VCaP (cell line): ENCODE measurements at regions not wholly inside any gene's neighbourhood (a gene's known extent, or its start where the extent isn't known, plus 50 kb on each side); places are given as distances from the start of the nearest gene placed in this dataset.

Experiments
- H3K27ac ChIP-seq: fragments of 450-650 bp; 2 replicates; pipeline ENCODE4 v1.5.1; 2017
- TF ChIP-seq, protein P1 (sequence below): fragments of 450-650 bp; conservative IDR thresholded peaks from 2 replicates; pipeline ENCODE4 v1.5.1; 2017; ENCODE audit warnings: mild to moderate bottlenecking, moderate library complexity

DNA sequence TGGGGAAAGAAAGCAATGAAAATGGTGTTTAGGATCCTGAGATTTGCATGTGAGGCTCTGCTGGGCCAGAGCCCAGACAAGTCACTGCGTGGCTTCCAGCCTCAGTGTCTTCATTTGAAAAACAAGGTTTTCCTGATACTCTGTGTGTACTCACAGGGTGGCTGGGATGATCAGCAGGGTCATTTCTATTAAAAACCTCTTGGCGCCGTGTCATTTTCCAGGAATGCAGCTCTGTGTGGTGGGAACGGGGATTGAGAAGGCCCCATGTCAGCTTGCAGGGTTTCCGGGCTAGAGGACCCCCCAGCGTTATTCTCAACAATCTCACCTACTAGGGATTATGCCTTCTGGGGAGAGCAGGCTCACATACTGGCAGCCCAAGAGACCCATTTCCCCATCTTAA lies 73.5 kb downstream of the FOXL1 start:
- no peak overlapping the region for H3K27ac ChIP-seq
- TF ChIP-seq, protein P1, sequence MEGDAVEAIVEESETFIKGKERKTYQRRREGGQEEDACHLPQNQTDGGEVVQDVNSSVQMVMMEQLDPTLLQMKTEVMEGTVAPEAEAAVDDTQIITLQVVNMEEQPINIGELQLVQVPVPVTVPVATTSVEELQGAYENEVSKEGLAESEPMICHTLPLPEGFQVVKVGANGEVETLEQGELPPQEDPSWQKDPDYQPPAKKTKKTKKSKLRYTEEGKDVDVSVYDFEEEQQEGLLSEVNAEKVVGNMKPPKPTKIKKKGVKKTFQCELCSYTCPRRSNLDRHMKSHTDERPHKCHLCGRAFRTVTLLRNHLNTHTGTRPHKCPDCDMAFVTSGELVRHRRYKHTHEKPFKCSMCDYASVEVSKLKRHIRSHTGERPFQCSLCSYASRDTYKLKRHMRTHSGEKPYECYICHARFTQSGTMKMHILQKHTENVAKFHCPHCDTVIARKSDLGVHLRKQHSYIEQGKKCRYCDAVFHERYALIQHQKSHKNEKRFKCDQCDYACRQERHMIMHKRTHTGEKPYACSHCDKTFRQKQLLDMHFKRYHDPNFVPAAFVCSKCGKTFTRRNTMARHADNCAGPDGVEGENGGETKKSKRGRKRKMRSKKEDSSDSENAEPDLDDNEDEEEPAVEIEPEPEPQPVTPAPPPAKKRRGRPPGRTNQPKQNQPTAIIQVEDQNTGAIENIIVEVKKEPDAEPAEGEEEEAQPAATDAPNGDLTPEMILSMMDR, result no peak

GRCh38 chr16:86653285-86654006 lies 75.1 kb downstream of the FOXL1 start:
- no peak overlapping the region for H3K27ac ChIP-seq
- TF ChIP-seq, protein P1, result no peak

DNA sequence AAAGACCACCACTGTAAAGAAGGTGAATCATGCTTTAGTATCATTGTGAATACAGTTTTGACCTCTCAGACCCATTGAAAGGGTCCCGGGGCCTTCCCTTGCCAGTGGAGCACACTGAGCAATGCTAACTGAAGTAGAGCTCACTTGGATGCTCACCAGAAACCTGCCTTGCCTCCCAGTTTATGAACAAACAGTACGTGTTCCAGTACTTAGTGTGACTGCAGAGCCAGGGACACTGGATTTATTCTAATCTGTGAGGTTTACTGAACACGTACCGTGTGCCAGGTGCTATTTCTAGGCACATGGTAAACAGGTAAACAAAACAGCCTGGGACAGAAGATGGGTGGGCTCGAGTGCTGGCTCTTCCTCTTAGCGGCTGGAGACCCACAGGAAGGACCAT lies 79.6 kb downstream of the FOXL1 start:
- TF ChIP-seq, protein P1, result no peak
- H3K27ac ChIP-seq, result no peak overlapping the region

DNA sequence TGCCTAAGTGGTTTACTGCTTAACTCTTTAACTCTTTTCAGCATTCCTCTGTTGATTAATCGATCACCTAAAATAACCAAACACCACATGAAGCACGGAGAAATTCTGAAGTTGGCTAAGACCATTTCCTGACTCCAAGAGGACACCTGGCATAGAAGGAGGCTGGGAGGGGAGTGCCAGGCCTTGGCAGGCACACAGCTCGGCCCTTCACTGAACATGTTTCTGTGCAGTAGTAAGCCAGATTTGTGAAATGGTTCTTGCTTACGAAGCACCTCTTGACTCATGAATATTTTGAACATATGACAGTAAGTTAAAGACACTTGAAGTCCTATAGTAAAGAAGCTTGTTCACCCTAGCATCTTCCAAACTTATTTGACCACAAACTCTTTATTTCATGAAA lies 82.3 kb downstream of the FOXL1 start:
- no peak overlapping the region for H3K27ac ChIP-seq
- TF ChIP-seq, protein P1, result no peak

DNA sequence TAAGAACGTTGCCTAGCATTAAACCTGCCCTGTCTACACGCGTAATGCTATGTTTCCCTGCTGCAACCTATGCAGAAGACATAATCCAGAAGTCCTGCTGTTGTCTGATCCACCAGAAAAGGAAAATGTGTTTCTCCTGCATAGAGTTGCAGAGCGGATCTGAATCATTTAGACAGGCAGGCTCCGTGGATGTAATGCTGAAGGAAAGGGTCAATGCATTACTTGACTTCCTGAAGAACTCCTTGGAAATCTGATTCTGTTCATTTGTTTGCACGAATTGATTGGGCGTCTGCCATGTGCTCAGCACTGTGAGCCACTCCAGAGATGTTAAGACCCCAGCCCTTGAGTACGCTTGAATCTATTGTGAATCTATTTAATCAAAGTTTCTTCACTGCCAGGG lies 83.4 kb downstream of the FOXL1 start:
- TF ChIP-seq, protein P1, result no peak
- H3K27ac ChIP-seq, result no peak overlapping the region

DNA sequence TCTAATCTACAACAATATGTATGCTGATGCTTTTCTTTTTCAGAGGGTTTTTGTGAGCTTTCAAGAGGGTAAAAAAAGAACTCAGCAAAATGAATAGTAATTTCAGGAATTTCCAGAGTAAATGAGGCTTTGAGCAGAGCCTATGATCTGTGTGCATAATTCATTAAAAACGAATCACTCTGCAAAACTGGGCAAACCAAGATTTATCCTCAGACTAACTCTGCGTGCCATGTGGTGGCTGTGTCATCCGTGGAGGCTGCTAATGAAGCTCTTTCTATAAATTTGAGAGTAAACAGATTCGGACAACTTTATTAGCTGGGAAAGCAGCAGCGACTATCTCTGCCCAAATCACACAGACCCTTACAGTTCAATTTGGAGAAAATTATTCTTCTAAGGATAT lies 83.8 kb downstream of the FOXL1 start:
- TF ChIP-seq, protein P1, result no peak
- H3K27ac ChIP-seq, result no peak overlapping the region

DNA sequence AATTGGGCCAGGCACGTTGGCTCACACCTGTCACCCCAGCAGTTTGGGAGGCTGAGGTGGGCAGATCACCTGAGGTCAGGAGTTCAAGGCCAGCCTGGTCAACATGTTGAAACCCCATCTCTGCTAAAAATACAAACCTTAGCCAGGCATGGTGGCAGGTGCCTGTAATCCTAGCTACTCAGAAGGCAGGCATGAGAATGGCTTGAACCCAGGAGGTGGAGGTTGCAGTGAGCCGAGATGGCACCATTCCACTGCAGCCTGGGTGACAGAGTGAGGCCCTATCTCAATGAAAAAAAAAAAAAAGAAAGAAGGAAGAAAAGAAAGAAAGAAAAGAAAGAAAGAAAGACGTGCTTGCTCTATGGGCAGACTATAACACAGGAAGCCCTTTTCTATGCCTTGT lies 84.4 kb downstream of the FOXL1 start:
- no peak overlapping the region for H3K27ac ChIP-seq
- TF ChIP-seq, protein P1, result no peak
